Neural cell (in vitro differentiated cells): ENCODE measurements at regions not wholly inside any gene's neighbourhood (a gene's known extent, or its start where the extent isn't known, plus 50 kb on each side); places are given as distances from the start of the nearest gene placed in this dataset.
"Not testable (repeated sequence)": the region's sequence is repeated elsewhere in the genome, so short reads cannot be mapped to it uniquely, and the experiment has no call there.

Source experiments
- POLR2AphosphoS5 ChIP-seq: IDR thresholded peaks from 2 replicates; pipeline ENCODE4 v1.6.1; 2012
- TF ChIP-seq, protein P1 (sequence below): fragments of 450-650 bp; IDR thresholded peaks from 2 replicates; pipeline ENCODE4 v1.5.1; 2014; ENCODE audit warnings: antibody characterized with exemption, mild to moderate bottlenecking, moderate library complexity; ENCODE audit not compliant: poor library complexity, severe bottlenecking

GRCh38 chr2:186922316-186922715 is 73.3 kb upstream of the ZSWIM2 start:
- TF ChIP-seq, protein P1, sequence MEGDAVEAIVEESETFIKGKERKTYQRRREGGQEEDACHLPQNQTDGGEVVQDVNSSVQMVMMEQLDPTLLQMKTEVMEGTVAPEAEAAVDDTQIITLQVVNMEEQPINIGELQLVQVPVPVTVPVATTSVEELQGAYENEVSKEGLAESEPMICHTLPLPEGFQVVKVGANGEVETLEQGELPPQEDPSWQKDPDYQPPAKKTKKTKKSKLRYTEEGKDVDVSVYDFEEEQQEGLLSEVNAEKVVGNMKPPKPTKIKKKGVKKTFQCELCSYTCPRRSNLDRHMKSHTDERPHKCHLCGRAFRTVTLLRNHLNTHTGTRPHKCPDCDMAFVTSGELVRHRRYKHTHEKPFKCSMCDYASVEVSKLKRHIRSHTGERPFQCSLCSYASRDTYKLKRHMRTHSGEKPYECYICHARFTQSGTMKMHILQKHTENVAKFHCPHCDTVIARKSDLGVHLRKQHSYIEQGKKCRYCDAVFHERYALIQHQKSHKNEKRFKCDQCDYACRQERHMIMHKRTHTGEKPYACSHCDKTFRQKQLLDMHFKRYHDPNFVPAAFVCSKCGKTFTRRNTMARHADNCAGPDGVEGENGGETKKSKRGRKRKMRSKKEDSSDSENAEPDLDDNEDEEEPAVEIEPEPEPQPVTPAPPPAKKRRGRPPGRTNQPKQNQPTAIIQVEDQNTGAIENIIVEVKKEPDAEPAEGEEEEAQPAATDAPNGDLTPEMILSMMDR: not testable (repeated sequence)
- TF ChIP-seq POLR2AphosphoS5: not testable (repeated sequence)
